Hypothalamus (tissue), 51 donors: ENCODE measurements at regions not wholly inside any gene's neighbourhood (a gene's known extent, or its start where the extent isn't known, plus 50 kb on each side); places are given as distances from the start of the nearest gene placed in this dataset.
A peak's percentile ranks its signal among the peaks of the same experiment; 100 is the strongest.
"Not testable (repeated sequence)": the region's sequence is repeated elsewhere in the genome, so short reads cannot be mapped to it uniquely, and the experiment has no call there.

Source experiments
- DNase-seq, 51 donors: peaks; one replicate each; lab custom pipeline; 2025; lab: John Stamatoyannopoulos, UW

GRCh38 chr1:146443088-146443870 is 214.5 kb upstream of the NOTCH2NLA start:
- not testable (repeated sequence) for DNase-seq

- not testable (repeated sequence) for DNase-seq
Measured at GRCh38 chr1:146438543-146438942, 209.7 kb upstream of the NOTCH2NLA start.

GRCh38 chr1:146416642-146417041 is 187.8 kb upstream of the NOTCH2NLA start:
- not testable (repeated sequence) for DNase-seq

GRCh38 chr1:146415017-146415416 is 186.2 kb upstream of the NOTCH2NLA start:
- DNase-seq = not testable (repeated sequence)

- DNase-seq = not testable (repeated sequence)
Measured at GRCh38 chr1:146413911-146414310, 185.1 kb upstream of the NOTCH2NLA start.

- DNase-seq = not testable (repeated sequence)
Measured at GRCh38 chr1:146411923-146412322, 183.1 kb upstream of the NOTCH2NLA start.

GRCh38 chr1:146409817-146410441 is 181.1 kb upstream of the NOTCH2NLA start:
- DNase-seq = peak in 24 of 51 donors; percentile 1 to 82 (median 33)

- peak in 31 of 51 donors; percentile 7 to 81 (median 37) for DNase-seq
Measured at GRCh38 chr1:146409116-146409801, 180.4 kb upstream of the NOTCH2NLA start.

GRCh38 chr1:146401281-146401825 is 172.5 kb upstream of the NOTCH2NLA start:
- not testable (repeated sequence) for DNase-seq

- not testable (repeated sequence) for DNase-seq
Measured at GRCh38 chr1:146400173-146401121, 171.6 kb upstream of the NOTCH2NLA start.

- not testable (repeated sequence) for DNase-seq
Measured at GRCh38 chr1:146399225-146399624, 170.4 kb upstream of the NOTCH2NLA start.

GRCh38 chr1:146396801-146397200 is 168.0 kb upstream of the NOTCH2NLA start:
- DNase-seq = not testable (repeated sequence)

- not testable (repeated sequence) for DNase-seq
Measured at GRCh38 chr1:146396242-146396641, 167.4 kb upstream of the NOTCH2NLA start.

GRCh38 chr1:146393796-146394195 is 165.0 kb upstream of the NOTCH2NLA start:
- not testable (repeated sequence) for DNase-seq

GRCh38 chr1:146393154-146393553 is 164.3 kb upstream of the NOTCH2NLA start:
- DNase-seq = not testable (repeated sequence)

- DNase-seq = not testable (repeated sequence)
Measured at GRCh38 chr1:146389178-146389577, 160.4 kb upstream of the NOTCH2NLA start.

- peak in 2 of 51 donors; percentile 1 to 2 for DNase-seq
Measured at GRCh38 chr1:146387750-146388469, 159.1 kb upstream of the NOTCH2NLA start.

GRCh38 chr1:146386851-146387749 is 158.3 kb upstream of the NOTCH2NLA start:
- peak in 38 of 51 donors; percentile 13 to 83 (median 49) for DNase-seq
